IMR-90 (cell line): ENCODE measurements at regions not wholly inside any gene's neighbourhood (a gene's known extent, or its start where the extent isn't known, plus 50 kb on each side); places are given as distances from the start of the nearest gene placed in this dataset.

Experiments used
- ATAC-seq: fragments of 200-7000 bp; cut with Tn5 transposase; 2 replicates; pipeline ENCODE4 v1.9.1; 2020; ENCODE audit warnings: low read depth, mild to moderate bottlenecking, moderate library complexity
- BruUV-seq: library from RNA; stranded (reverse); fragments of 400-500 nt; replicated peaks from 2 replicates; lab custom pipeline; 2021; lab: Mats Ljungman, UMichigan
- CTCF ChIA-PET: fragments of 300-600 bp; formaldehyde crosslinking; extraction: SDS; loops from one replicate; lab custom pipeline; 2021; ENCODE audit warnings: antibody characterized with exemption; lab: Yijun Ruan, JAX
- POLR2A ChIA-PET: fragments of 300-600 bp; sonication (Branson Sonifier 250); formaldehyde crosslinking; loops from one replicate; lab custom pipeline; 2022; ENCODE audit warnings: antibody characterized with exemption; ENCODE audit not compliant: unreplicated experiment; lab: Charles Lee
- DNase-seq: peaks from one replicate; pipeline ENCODE4 v3.0.0; 2013
- H2AFZ ChIP-seq: replicated peaks from 2 replicates; pipeline ENCODE3; 2013; ENCODE audit warnings: low read length, mild to moderate bottlenecking; ENCODE audit not compliant: poor library complexity
- H2AK5ac ChIP-seq: 2 replicates; pipeline ENCODE4 v1.6.1; 2013; ENCODE audit warnings: low read depth, low read length, inconsistent platforms
- H2AK9ac ChIP-seq: replicated peaks from 2 replicates; pipeline ENCODE3; 2013; ENCODE audit warnings: mild to moderate bottlenecking, low read depth, low read length, moderate library complexity; ENCODE audit not compliant: poor library complexity
- H2BK120ac ChIP-seq: 2 replicates; pipeline ENCODE4 v1.6.1; 2013; ENCODE audit warnings: low read depth, low read length, inconsistent platforms
- H2BK15ac ChIP-seq: 3 replicates; pipeline ENCODE4 v1.6.1; 2013; ENCODE audit warnings: low read depth, low read length, inconsistent platforms
- H2BK20ac ChIP-seq: 2 replicates; pipeline ENCODE4 v1.6.1; 2013; ENCODE audit warnings: low read depth, mild to moderate bottlenecking, inconsistent platforms, low read length, moderate library complexity
- H2BK5ac ChIP-seq: 2 replicates; pipeline ENCODE4 v1.6.1; 2013; ENCODE audit warnings: mild to moderate bottlenecking, low read depth, low read length, inconsistent platforms; ENCODE audit not compliant: poor library complexity, severe bottlenecking
- H3K14ac ChIP-seq: replicated peaks from 2 replicates; pipeline ENCODE4 v1.6.1; 2013; ENCODE audit warnings: low read depth, low read length, inconsistent platforms
- H3K18ac ChIP-seq: 2 replicates; pipeline ENCODE4 v1.6.1; 2013; ENCODE audit warnings: low read depth, low read length, control low read depth
- H3K23ac ChIP-seq: 2 replicates; pipeline ENCODE4 v1.6.1; 2013; ENCODE audit warnings: low read depth, low read length, inconsistent platforms
- H3K27ac ChIP-seq: 2 replicates; pipeline ENCODE4 v1.5.1; 2013; ENCODE audit warnings: mild to moderate bottlenecking, control low read depth, low read length; ENCODE audit not compliant: insufficient read depth
- H3K27me3 ChIP-seq: 2 replicates; pipeline ENCODE4 v1.6.1; 2013; ENCODE audit warnings: low read length; ENCODE audit not compliant: control insufficient read depth, insufficient read depth
- H3K36me3 ChIP-seq: 2 replicates; pipeline ENCODE4 v1.6.1; 2013; ENCODE audit warnings: low read length, mixed read lengths; ENCODE audit not compliant: control insufficient read depth, insufficient read depth
- H3K4ac ChIP-seq: 2 replicates; pipeline ENCODE4 v1.6.1; 2013; ENCODE audit warnings: low read depth, low read length, inconsistent platforms
- H3K4me1 ChIP-seq: 2 replicates; pipeline ENCODE4 v1.6.1; 2013; ENCODE audit warnings: low read length, mixed read lengths; ENCODE audit not compliant: control insufficient read depth, insufficient read depth
- H3K4me2 ChIP-seq: 2 replicates; pipeline ENCODE4 v1.6.1; 2013; ENCODE audit warnings: low read depth, mild to moderate bottlenecking, control low read depth, low read length, moderate library complexity
- H3K4me3 ChIP-seq: 2 replicates; pipeline ENCODE4 v1.5.1; 2013; ENCODE audit warnings: low read depth, mild to moderate bottlenecking, control low read depth, low read length, moderate library complexity; ENCODE audit not compliant: insufficient read depth
- H3K56ac ChIP-seq: 2 replicates; pipeline ENCODE4 v1.6.1; 2013; ENCODE audit warnings: low read length, inconsistent platforms; ENCODE audit not compliant: insufficient read depth; ENCODE audit errors: extremely low read depth
- H3K79me1 ChIP-seq, 2 experiments: 2 replicates each; pipeline ENCODE4 v1.6.1; 2013; ENCODE audit warnings: low read length in 2 of 2, inconsistent platforms in 1 of 2, low read depth in 1 of 2
- H3K9ac ChIP-seq: 2 replicates; pipeline ENCODE4 v1.6.1; 2013; ENCODE audit warnings: low read depth, low read length, control low read depth
- H3K9me1 ChIP-seq: 2 replicates; pipeline ENCODE4 v1.6.1; 2013; ENCODE audit warnings: low read length, inconsistent platforms; ENCODE audit not compliant: insufficient read depth
- H3K9me3 ChIP-seq: 2 replicates; pipeline ENCODE4 v1.6.1; 2013; ENCODE audit warnings: low read length; ENCODE audit not compliant: control insufficient read depth, insufficient read depth
- H4K20me1 ChIP-seq: 2 replicates; pipeline ENCODE4 v1.6.1; 2013; ENCODE audit warnings: low read length, inconsistent platforms; ENCODE audit not compliant: insufficient read depth
- H4K5ac ChIP-seq: 2 replicates; pipeline ENCODE4 v1.6.1; 2013; ENCODE audit warnings: mild to moderate bottlenecking, low read depth, low read length, control low read depth
- H4K8ac ChIP-seq, 2 experiments: 2 replicates each; pipeline ENCODE4 v1.6.1; 2013; ENCODE audit warnings: low read depth in 2 of 2, low read length in 2 of 2, control low read depth in 1 of 2, inconsistent platforms in 1 of 2
- H4K91ac ChIP-seq: 2 replicates; pipeline ENCODE4 v1.6.1; 2013; ENCODE audit warnings: low read depth, low read length, inconsistent platforms; ENCODE audit not compliant: insufficient read depth
- BHLHE40 ChIP-seq: fragments of 150-350 bp; IDR thresholded peaks from 2 replicates; pipeline ENCODE4 v1.6.1; 2016; ENCODE audit warnings: mild to moderate bottlenecking, low read depth, low read length
- CHD1 ChIP-seq: IDR thresholded peaks from 2 replicates; pipeline ENCODE4 v1.6.1; 2012; ENCODE audit warnings: low read depth, low read length, improper control_type of control experiment
- MAFK ChIP-seq: IDR thresholded peaks from 2 replicates; pipeline ENCODE4 v1.6.1; 2012; ENCODE audit warnings: low read depth, low read length, improper control_type of control experiment
- MAZ ChIP-seq: IDR thresholded peaks from 2 replicates; pipeline ENCODE4 v1.6.1; 2012; ENCODE audit warnings: low read depth, mild to moderate bottlenecking, low read length, improper control_type of control experiment, moderate library complexity, borderline replicate concordance
- NFE2L2 ChIP-seq: fragments of 150-350 bp; IDR thresholded peaks from 2 replicates; pipeline ENCODE4 v1.6.1; 2016; ENCODE audit warnings: low read depth, mild to moderate bottlenecking, low read length
- POLR2A ChIP-seq: IDR thresholded peaks from 2 replicates; pipeline ENCODE4 v1.6.1; 2012; ENCODE audit warnings: mild to moderate bottlenecking, low read depth, low read length
- RAD21 ChIP-seq: IDR thresholded peaks from 2 replicates; pipeline ENCODE4 v1.6.1; 2012; ENCODE audit warnings: low read length, improper control_type of control experiment
- RCOR1 ChIP-seq: IDR thresholded peaks from 2 replicates; pipeline ENCODE4 v1.6.1; 2012; ENCODE audit warnings: mild to moderate bottlenecking, low read length, improper control_type of control experiment; ENCODE audit not compliant: insufficient replicate concordance
- RFX5 ChIP-seq: IDR thresholded peaks from 2 replicates; pipeline ENCODE4 v1.8.0; 2012; ENCODE audit warnings: low read depth, mild to moderate bottlenecking, low read length, moderate library complexity
- SMC3 ChIP-seq: fragments of 150-350 bp; IDR thresholded peaks from 2 replicates; pipeline ENCODE4 v1.6.1; 2016; ENCODE audit warnings: low read depth, mild to moderate bottlenecking, antibody characterized with exemption, low read length, moderate library complexity
- WGBS, 2 experiments: methylation state at CpG; one replicate each; pipeline versions ENCODE4 v1.1.5 to v1.1.7; 2013; ENCODE audit warnings: missing lambda C conversion rate in 2 of 2; ENCODE audit not compliant: insufficient read length in 1 of 2; ENCODE audit errors: extremely low coverage in 2 of 2; 5-methylcytosine and 5-hydroxymethylcytosine counted together
- dilution Hi-C: fragments of 300-500 bp; cut with HindIII; formaldehyde crosslinking; loops from one replicate; pipeline ENCODE4 v1.14.3; 2018; ENCODE audit warnings: low sequenced_read_pairs; ENCODE audit not compliant: unreplicated experiment
- in situ Hi-C: fragments of 300-500 bp; cut with MboI; formaldehyde crosslinking; loops from 3 replicates; pipeline ENCODE4 v1.14.3; 2019; ENCODE audit warnings: low sequenced_read_pairs, inconsistent platforms, mixed read lengths
- intact Hi-C: fragments of 100-400 bp; cut with micrococcal nuclease; formaldehyde crosslinking; loops from 2 replicates; pipeline ENCODE4 v1.10.0; 2022
- TF ChIP-seq, protein P1 (sequence below): fragments of 150-350 bp; IDR thresholded peaks from 2 replicates; pipeline ENCODE4 v1.6.1; 2017; ENCODE audit warnings: mild to moderate bottlenecking, antibody characterized with exemption, low read length, low read depth
- TF ChIP-seq, protein P2 (sequence below): fragments of 150-350 bp; IDR thresholded peaks from 2 replicates; pipeline ENCODE4 v1.6.1; 2016; ENCODE audit warnings: low read depth, mild to moderate bottlenecking, low read length, moderate library complexity, borderline replicate concordance

DNA sequence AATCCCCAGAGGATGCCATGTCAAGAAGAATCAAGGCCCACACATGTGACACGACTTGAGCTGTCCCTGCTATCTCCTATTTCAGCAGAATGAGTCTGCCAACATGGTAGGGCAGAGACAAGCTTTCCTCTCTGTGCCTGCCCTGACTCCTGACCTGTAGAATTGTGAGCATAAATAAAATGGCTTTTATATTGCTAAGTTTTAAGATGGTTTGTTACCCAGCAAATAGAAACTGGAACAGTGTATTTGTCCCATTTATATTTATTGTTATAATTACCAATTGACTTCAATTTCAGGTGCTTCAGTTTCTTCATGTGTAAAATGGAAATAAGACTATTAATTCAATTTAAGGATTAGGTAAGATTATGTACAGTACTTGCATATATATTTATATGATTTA is 90.5 kb downstream of the ASB1 start:
- Histone ChIP-seq H3K14ac (no peak overlapping the region), H3K9ac (no peak overlapping the region), H3K4me3 (no peak overlapping the region), H4K20me1 (no peaks in the 10 kb centered on the region), H3K18ac (no peak overlapping the region), H3K9me1 (no peaks in the 10 kb centered on the region), H2BK15ac (no peak overlapping the region), H4K91ac (no peak overlapping the region), H3K56ac (no peak overlapping the region), H4K5ac (no peak overlapping the region), H2AFZ (no peak overlapping the region), H2AK9ac (no peak overlapping the region), H2AK5ac (no peak overlapping the region), H3K36me3 (no peaks in the 10 kb centered on the region), H3K27me3 (no peaks in the 10 kb centered on the region), H3K23ac (no peak overlapping the region), H2BK120ac (no peak overlapping the region), H4K8ac (no peak overlapping the region), H3K4me1 (no peaks in the 10 kb centered on the region), H2BK5ac (no peak overlapping the region), H3K27ac (no peak overlapping the region), H3K4me2 (no peak overlapping the region), H2BK20ac (no peak overlapping the region), H3K4ac (no peak overlapping the region), H3K9me3 (peaks cover 11% of the 10 kb centered on the region), H3K79me1 (no peaks in the 10 kb centered on the region)
- TF ChIP-seq MAZ (no peak), BHLHE40 (no peak), RCOR1 (no peak), CHD1 (no peak), RFX5 (no peak), NFE2L2 (no peak), MAFK (no peak), SMC3 (no peak), RAD21 (no peak), POLR2A (no peak)
- TF ChIP-seq, protein P1, sequence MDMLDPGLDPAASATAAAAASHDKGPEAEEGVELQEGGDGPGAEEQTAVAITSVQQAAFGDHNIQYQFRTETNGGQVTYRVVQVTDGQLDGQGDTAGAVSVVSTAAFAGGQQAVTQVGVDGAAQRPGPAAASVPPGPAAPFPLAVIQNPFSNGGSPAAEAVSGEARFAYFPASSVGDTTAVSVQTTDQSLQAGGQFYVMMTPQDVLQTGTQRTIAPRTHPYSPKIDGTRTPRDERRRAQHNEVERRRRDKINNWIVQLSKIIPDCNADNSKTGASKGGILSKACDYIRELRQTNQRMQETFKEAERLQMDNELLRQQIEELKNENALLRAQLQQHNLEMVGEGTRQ, result no peak
- TF ChIP-seq, protein P2, sequence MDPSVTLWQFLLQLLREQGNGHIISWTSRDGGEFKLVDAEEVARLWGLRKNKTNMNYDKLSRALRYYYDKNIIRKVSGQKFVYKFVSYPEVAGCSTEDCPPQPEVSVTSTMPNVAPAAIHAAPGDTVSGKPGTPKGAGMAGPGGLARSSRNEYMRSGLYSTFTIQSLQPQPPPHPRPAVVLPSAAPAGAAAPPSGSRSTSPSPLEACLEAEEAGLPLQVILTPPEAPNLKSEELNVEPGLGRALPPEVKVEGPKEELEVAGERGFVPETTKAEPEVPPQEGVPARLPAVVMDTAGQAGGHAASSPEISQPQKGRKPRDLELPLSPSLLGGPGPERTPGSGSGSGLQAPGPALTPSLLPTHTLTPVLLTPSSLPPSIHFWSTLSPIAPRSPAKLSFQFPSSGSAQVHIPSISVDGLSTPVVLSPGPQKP, result no peak
- in situ Hi-C loops (no loop called here), intact Hi-C loops (loop anchor here (10.0 kb wide), 1 partner anchor 488 kb away; no protein-coding TSS in a partner anchor), dilution Hi-C loops (no loop called here)
- ATAC-seq (no peak), DNase-seq (no peak)
- 60% methylated on average over 1 of the region's 1 CpG; no CpG with 5 or more reads in 1 of the 2 experiments for WGBS, 2 experiments
- BruUV-seq, result no TSS peak
- ChIA-PET POLR2A (interaction anchor here (0.6 kb wide), 1 partner anchor 419 kb away, joined by 3 read pairs; no protein-coding TSS in a partner anchor), CTCF (no interaction called here)
